CD14-positive monocyte (primary cell): ENCODE measurements at regions not wholly inside any gene's neighbourhood (a gene's known extent, or its start where the extent isn't known, plus 50 kb on each side); places are given as distances from the start of the nearest gene placed in this dataset.

ENCODE experiments used
- DNase-seq, 3 donors: peaks; one replicate each; pipeline ENCODE4 v3.0.0-alpha.2; 2011 to 2022
- H2AFZ ChIP-seq: 2 replicates; pipeline ENCODE4 v1.6.0; 2012; ENCODE audit warnings: mild to moderate bottlenecking, low read depth, low read length, inconsistent platforms; ENCODE audit not compliant: insufficient read depth, poor library complexity, severe bottlenecking
- H3K27ac ChIP-seq, 2 donors: 1 replicate in 1 of 2; 2 replicates in 1 of 2; pipeline ENCODE4 v1.5.1; 2012 to 2013; ENCODE audit warnings: low read length in 2 of 2, control low read depth in 1 of 2, inconsistent platforms in 1 of 2, low read depth in 1 of 2, mild to moderate bottlenecking in 1 of 2
- H3K27me3 ChIP-seq, 2 donors: one replicate each; pipeline versions ENCODE4 v1.6.0 to v1.6.1; 2011 to 2013; ENCODE audit warnings: low read length in 2 of 2; ENCODE audit not compliant: control insufficient read depth in 2 of 2, insufficient read depth in 2 of 2
- H3K36me3 ChIP-seq, 2 donors: replicated peaks in 1 of 2; 1 replicate in 1 of 2; 2 replicates in 1 of 2; pipeline versions ENCODE4 v1.5.1 to v1.6.1; 2012 to 2013; ENCODE audit warnings: low read length in 2 of 2, control low read depth in 1 of 2, inconsistent platforms in 1 of 2, mild to moderate bottlenecking in 1 of 2; ENCODE audit not compliant: insufficient read depth in 2 of 2, control insufficient read depth in 1 of 2
- H3K4me1 ChIP-seq, 2 donors: 1 replicate in 1 of 2; 2 replicates in 1 of 2; pipeline versions ENCODE4 v1.5.1 to v1.6.1; 2012 to 2013; ENCODE audit warnings: low read length in 2 of 2, control low read depth in 1 of 2, inconsistent platforms in 1 of 2, mild to moderate bottlenecking in 1 of 2, moderate library complexity in 1 of 2; ENCODE audit not compliant: insufficient read depth in 2 of 2, control insufficient read depth in 1 of 2
- H3K4me2 ChIP-seq: replicated peaks from 2 replicates; pipeline ENCODE3; 2012; ENCODE audit warnings: low read length, moderate library complexity, mild to moderate bottlenecking; ENCODE audit not compliant: poor library complexity, severe bottlenecking; ENCODE audit errors: extremely low read depth
- H3K4me3 ChIP-seq, 3 experiments: fragments of 200-600 bp in 1 of 3; sonication (generic) in 1 of 3; replicated peaks in 1 of 3; 1 replicate in 2 of 3; 2 replicates in 1 of 3; pipeline ENCODE4 v1.5.1; 2011 to 2013; ENCODE audit warnings: low read length in 3 of 3, mild to moderate bottlenecking in 3 of 3, control low read depth in 2 of 3, low read depth in 2 of 3, inconsistent platforms in 1 of 3, moderate library complexity in 1 of 3
- H3K79me2 ChIP-seq: 2 replicates; pipeline ENCODE4 v1.6.0; 2012; ENCODE audit warnings: mild to moderate bottlenecking, control low read depth, inconsistent platforms, low read length, moderate library complexity; ENCODE audit not compliant: insufficient read depth
- H3K9ac ChIP-seq: 2 replicates; pipeline ENCODE4 v1.6.0; 2017; ENCODE audit warnings: low read length, mild to moderate bottlenecking; ENCODE audit not compliant: insufficient read depth, poor library complexity, severe bottlenecking
- H3K9me3 ChIP-seq, 2 donors: replicated peaks in 1 of 2; 1 replicate in 1 of 2; 2 replicates in 1 of 2; pipeline versions ENCODE4 v1.5.1 to v1.6.1; 2012 to 2013; ENCODE audit warnings: low read length in 2 of 2, control low read depth in 1 of 2; ENCODE audit not compliant: control insufficient read depth in 1 of 2, insufficient read depth in 1 of 2
- H4K20me1 ChIP-seq: 2 replicates; pipeline ENCODE4 v1.6.0; 2012; ENCODE audit warnings: mild to moderate bottlenecking, low read length, control low read depth, moderate library complexity; ENCODE audit not compliant: insufficient read depth
- H3K27ac Mint-ChIP-seq, 7 donors: one replicate each; pipeline ENCODE4 v1.8.0; 2020; ENCODE audit warnings: mild to moderate bottlenecking in 7 of 7, mixed read lengths in 7 of 7, moderate library complexity in 6 of 7, inconsistent platforms in 2 of 7
- H3K27me3 Mint-ChIP-seq, 3 donors: one replicate each; pipeline ENCODE4 v1.8.0; 2021 to 2022; ENCODE audit warnings: low read depth in 3 of 3, mild to moderate bottlenecking in 3 of 3, mixed read lengths in 3 of 3, moderate library complexity in 3 of 3, inconsistent platforms in 1 of 3
- H3K36me3 Mint-ChIP-seq, 2 donors: one replicate each; pipeline ENCODE4 v1.8.0; 2020; ENCODE audit warnings: mixed read lengths in 2 of 2, inconsistent platforms in 1 of 2, mild to moderate bottlenecking in 1 of 2
- H3K4me1 Mint-ChIP-seq: one replicate; pipeline ENCODE4 v1.8.0; 2020; ENCODE audit warnings: mild to moderate bottlenecking, mixed read lengths
- H3K4me3 Mint-ChIP-seq, 2 donors: one replicate each; pipeline ENCODE4 v1.8.0; 2020; ENCODE audit warnings: mild to moderate bottlenecking in 2 of 2, mixed read lengths in 2 of 2, moderate library complexity in 1 of 2
- H3K9me3 Mint-ChIP-seq, 7 donors: one replicate each; pipeline ENCODE4 v1.8.0; 2020 to 2022; ENCODE audit warnings: mixed read lengths in 7 of 7, mild to moderate bottlenecking in 6 of 7, moderate library complexity in 6 of 7, inconsistent platforms in 2 of 7
- CTCF ChIP-seq: fragments of 200-600 bp; IDR thresholded peaks from one replicate; pipeline ENCODE4 v1.8.0; 2022; ENCODE audit warnings: antibody characterized with exemption, mild to moderate bottlenecking
- WGBS: methylation state at CpG from one replicate; pipeline ENCODE4 v1.1.5; 2013; ENCODE audit warnings: missing lambda C conversion rate; ENCODE audit not compliant: insufficient coverage; 5-methylcytosine and 5-hydroxymethylcytosine counted together
- intact Hi-C, 2 donors: fragments of 100-400 bp; cut with micrococcal nuclease; formaldehyde crosslinking; loops; one replicate each; pipeline versions ENCODE4 v1.15.0 to v1.15.1; 2023

- no peak overlapping the region for H3K4me3 Mint-ChIP-seq
- 57% methylated on average over 1 of the region's 3 CpGs for WGBS
- no peak overlapping the region for H3K27ac Mint-ChIP-seq
- no peak overlapping the region for H3K4me3 ChIP-seq
- H3K36me3 ChIP-seq, result no peaks in the 10 kb centered on the region
- no peaks in the 10 kb centered on the region for H3K4me1 ChIP-seq
- DNase-seq, result no peak
- no peak overlapping the region for H3K4me2 ChIP-seq
- peaks cover 0 to 10% of the 10 kb centered on the region in 2 donors for H3K9me3 ChIP-seq
- no peak for TF ChIP-seq CTCF
- H3K27ac ChIP-seq, result no peak overlapping the region
- H4K20me1 ChIP-seq, result no peaks in the 10 kb centered on the region
- H3K27me3 ChIP-seq, result no peaks in the 10 kb centered on the region
- H3K27me3 Mint-ChIP-seq, result no peaks in the 10 kb centered on the region
- H3K4me1 Mint-ChIP-seq, result no peaks in the 10 kb centered on the region
- intact Hi-C loops, result loop anchor here in 1 of 2 donors (10.0 kb wide), 1 partner anchor 57 kb away; no protein-coding TSS in a partner anchor
- H3K79me2 ChIP-seq, result no peaks in the 10 kb centered on the region
- no peak overlapping the region for H3K9ac ChIP-seq
- H3K36me3 Mint-ChIP-seq, result no peaks in the 10 kb centered on the region
- H3K9me3 Mint-ChIP-seq, result peaks cover 0 to 9% (median 5%) of the 10 kb centered on the region in 7 donors
- no peak overlapping the region for H2AFZ ChIP-seq
These were observed 508.4 kb downstream of the TFEC start for GRCh38 chr7:115522174-115522573.

- Mint-ChIP-seq H3K4me3 (no peak overlapping the region), H3K9me3 (peaks cover 0 to 2% (median 0%) of the 10 kb centered on the region in 7 donors), H3K27ac (no peak overlapping the region), H3K27me3 (peaks cover 0 to 2% (median 0%) of the 10 kb centered on the region in 3 donors), H3K36me3 (no peaks in the 10 kb centered on the region), H3K4me1 (peaks cover 4% of the 10 kb centered on the region)
- H3K79me2 ChIP-seq, result no peaks in the 10 kb centered on the region
- DNase-seq, result no peak
- no peaks in the 10 kb centered on the region for H3K9me3 ChIP-seq
- no peak overlapping the region for H3K4me2 ChIP-seq
- H2AFZ ChIP-seq, result no peak overlapping the region
- no peaks in the 10 kb centered on the region for H3K4me1 ChIP-seq
- intact Hi-C loops, result no loop called here
- H3K36me3 ChIP-seq, result no peaks in the 10 kb centered on the region
- no peaks in the 10 kb centered on the region for H3K27me3 ChIP-seq
- H3K9ac ChIP-seq, result no peak overlapping the region
- TF ChIP-seq CTCF, result no peak
- no CpG with 5 or more reads among the region's 2 CpGs for WGBS
- no peaks in the 10 kb centered on the region for H4K20me1 ChIP-seq
- no peak overlapping the region for H3K27ac ChIP-seq
- H3K4me3 ChIP-seq, result no peak overlapping the region
These were observed 514.2 kb downstream of the TFEC start for GRCh38 chr7:115516341-115516740.
